ENCODE measurements at regions not wholly inside any gene's neighbourhood (a gene's known extent, or its start where the extent isn't known, plus 50 kb on each side); places are given as distances from the start of the nearest gene placed in this dataset.

DNA sequence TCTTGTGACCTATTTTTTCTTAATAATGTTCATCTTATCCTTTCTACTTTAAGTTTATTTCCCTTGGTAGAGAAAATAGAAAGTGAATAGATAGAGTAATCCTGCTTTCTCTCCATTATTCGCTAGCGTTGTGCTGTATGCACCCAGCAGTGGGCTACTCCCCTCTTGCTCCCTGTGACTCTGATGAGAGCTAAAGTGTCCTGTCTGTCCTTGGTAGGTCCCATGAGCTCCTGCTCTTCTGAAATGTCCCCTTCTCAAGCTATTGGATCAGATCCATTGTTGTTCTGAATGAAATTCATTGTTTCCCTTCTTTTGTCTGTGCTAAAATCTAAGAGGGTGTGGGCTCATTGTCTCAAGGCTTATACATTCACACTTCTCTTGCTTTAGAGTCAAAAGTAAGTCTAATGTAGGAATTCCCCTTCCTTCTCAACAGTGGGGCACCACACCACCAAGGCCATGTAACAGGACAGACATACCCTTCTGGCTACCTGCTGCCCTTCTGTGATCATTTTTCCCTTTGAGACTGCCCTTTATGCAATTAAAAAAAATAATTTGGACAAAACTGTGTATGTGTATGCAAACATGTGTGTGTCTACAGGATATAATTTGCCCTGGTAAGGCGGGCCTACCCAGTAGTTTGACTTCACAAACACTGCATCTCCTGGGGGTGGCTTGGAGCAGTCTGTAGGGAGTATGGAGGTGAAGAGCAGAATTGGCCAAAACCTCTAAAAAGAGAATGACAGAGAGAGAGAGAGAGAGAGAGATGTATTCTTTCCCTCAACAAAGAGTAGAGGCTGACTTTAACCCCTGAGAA lies 167.0 kb upstream of the MYLIP start:
- TF ChIP-seq EP300 (IDR thresholded peaks at IDR 0.05; ENCODE audit: borderline replicate concordance) (no peak), YY1 (IDR thresholded peaks at IDR 0.05; ENCODE audit: low read depth) (no peak), TAF1 (IDR thresholded peaks at IDR 0.05; ENCODE audit: low read depth) (no peak), CEBPB (IDR thresholded peaks at IDR 0.05) (no peak), RAD21 (IDR thresholded peaks at IDR 0.05; ENCODE audit: low read depth) (no peak), CREB1 (IDR thresholded peaks at IDR 0.05; ENCODE audit: low read depth) (no peak), TCF12 (IDR thresholded peaks at IDR 0.05; ENCODE audit: low read depth) (no peak), FOXM1 (IDR thresholded peaks at IDR 0.05; ENCODE audit: borderline replicate concordance, low read depth) (no peak), ZBTB7A (IDR thresholded peaks at IDR 0.05; ENCODE audit: low read depth) (no peak)
- TF ChIP-seq, protein P1, sequence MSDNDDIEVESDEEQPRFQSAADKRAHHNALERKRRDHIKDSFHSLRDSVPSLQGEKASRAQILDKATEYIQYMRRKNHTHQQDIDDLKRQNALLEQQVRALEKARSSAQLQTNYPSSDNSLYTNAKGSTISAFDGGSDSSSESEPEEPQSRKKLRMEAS (IDR thresholded peaks at IDR 0.05), result no peak
- TF ChIP-seq, protein P2, sequence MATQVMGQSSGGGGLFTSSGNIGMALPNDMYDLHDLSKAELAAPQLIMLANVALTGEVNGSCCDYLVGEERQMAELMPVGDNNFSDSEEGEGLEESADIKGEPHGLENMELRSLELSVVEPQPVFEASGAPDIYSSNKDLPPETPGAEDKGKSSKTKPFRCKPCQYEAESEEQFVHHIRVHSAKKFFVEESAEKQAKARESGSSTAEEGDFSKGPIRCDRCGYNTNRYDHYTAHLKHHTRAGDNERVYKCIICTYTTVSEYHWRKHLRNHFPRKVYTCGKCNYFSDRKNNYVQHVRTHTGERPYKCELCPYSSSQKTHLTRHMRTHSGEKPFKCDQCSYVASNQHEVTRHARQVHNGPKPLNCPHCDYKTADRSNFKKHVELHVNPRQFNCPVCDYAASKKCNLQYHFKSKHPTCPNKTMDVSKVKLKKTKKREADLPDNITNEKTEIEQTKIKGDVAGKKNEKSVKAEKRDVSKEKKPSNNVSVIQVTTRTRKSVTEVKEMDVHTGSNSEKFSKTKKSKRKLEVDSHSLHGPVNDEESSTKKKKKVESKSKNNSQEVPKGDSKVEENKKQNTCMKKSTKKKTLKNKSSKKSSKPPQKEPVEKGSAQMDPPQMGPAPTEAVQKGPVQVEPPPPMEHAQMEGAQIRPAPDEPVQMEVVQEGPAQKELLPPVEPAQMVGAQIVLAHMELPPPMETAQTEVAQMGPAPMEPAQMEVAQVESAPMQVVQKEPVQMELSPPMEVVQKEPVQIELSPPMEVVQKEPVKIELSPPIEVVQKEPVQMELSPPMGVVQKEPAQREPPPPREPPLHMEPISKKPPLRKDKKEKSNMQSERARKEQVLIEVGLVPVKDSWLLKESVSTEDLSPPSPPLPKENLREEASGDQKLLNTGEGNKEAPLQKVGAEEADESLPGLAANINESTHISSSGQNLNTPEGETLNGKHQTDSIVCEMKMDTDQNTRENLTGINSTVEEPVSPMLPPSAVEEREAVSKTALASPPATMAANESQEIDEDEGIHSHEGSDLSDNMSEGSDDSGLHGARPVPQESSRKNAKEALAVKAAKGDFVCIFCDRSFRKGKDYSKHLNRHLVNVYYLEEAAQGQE (IDR thresholded peaks at IDR 0.05; ENCODE audit: low read depth), result no peak
